HFF-Myc (cell line): ENCODE measurements at regions not wholly inside any gene's neighbourhood (a gene's known extent, or its start where the extent isn't known, plus 50 kb on each side); places are given as distances from the start of the nearest gene placed in this dataset.

Experiments used
- DNase-seq: peaks from one replicate; pipeline ENCODE4 v3.0.0-alpha.2; 2011; ENCODE audit warnings: low read depth; ENCODE audit errors: extremely low read depth
- H3K4me3 ChIP-seq: replicated peaks from 2 replicates; pipeline ENCODE4 v1.5.1; 2011; ENCODE audit warnings: low read depth, mild to moderate bottlenecking, control low read depth, low read length
- TF ChIP-seq, protein P1 (sequence below): IDR thresholded peaks from 2 replicates; pipeline ENCODE4 v1.5.1; 2012; ENCODE audit warnings: mild to moderate bottlenecking, low read depth, low read length, control low read depth; ENCODE audit errors: missing control alignments

DNA sequence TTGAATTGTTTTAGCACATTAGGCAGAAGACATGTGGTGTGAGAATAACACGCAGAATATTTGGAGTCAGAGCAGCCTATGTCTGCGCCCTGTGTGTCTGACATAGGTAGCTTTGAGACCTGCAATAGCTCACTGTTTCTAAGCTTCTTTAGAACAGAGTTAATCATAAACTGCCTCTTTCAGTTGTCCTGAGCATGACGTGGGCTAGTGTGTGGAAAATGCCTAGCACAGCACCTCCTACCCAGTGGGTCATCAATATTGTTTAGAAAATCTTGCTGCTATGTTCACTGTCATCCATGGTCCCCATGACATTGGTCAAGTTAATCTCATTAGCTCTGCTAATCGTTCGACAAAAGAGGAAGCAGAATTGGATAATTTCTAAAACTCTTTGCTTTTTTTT is 357.4 kb upstream of the SGCD start:
- TF ChIP-seq, protein P1, sequence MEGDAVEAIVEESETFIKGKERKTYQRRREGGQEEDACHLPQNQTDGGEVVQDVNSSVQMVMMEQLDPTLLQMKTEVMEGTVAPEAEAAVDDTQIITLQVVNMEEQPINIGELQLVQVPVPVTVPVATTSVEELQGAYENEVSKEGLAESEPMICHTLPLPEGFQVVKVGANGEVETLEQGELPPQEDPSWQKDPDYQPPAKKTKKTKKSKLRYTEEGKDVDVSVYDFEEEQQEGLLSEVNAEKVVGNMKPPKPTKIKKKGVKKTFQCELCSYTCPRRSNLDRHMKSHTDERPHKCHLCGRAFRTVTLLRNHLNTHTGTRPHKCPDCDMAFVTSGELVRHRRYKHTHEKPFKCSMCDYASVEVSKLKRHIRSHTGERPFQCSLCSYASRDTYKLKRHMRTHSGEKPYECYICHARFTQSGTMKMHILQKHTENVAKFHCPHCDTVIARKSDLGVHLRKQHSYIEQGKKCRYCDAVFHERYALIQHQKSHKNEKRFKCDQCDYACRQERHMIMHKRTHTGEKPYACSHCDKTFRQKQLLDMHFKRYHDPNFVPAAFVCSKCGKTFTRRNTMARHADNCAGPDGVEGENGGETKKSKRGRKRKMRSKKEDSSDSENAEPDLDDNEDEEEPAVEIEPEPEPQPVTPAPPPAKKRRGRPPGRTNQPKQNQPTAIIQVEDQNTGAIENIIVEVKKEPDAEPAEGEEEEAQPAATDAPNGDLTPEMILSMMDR = no peak
- no peak for DNase-seq
- no peak overlapping the region for H3K4me3 ChIP-seq

DNA sequence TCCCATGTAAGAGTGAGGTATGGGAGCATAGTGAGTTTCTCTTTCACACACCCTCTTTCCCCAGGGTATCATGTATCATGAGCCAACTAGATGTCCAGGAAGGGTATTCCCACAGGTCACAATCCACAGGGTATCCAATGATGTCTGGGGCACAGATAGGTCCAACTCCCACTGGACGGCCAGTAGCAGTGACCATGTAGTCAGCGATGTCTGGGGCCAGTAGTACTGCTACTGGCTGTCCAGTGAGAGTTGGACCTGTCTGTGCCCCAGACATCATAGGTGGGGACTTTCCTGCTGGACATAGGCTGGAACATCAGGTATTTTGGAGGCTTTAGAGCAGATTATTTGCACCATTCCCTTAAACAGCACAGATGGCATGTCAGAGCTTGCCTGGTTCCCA is 352.6 kb upstream of the SGCD start:
- no peak overlapping the region for H3K4me3 ChIP-seq

DNA sequence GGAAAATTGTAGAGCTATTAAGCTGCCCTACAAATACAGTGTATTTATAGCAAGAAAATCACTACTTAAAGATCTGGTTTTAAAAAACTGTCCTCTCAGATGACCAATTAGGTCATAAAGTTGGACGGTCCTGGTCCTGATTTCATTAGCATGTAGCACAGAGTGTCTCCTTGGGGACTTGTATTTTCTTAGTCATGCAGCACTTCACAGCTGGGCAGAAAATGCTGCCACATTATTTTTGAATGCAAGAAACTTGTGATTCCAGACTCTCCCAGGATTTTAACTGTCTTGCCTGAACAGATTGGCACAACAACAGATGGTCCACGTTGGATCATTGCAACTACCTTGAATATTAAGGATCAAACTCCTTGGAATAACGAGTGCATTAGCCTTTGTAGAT is 348.1 kb upstream of the SGCD start:
- no peak for DNase-seq
- TF ChIP-seq, protein P1 = no peak
- no peak overlapping the region for H3K4me3 ChIP-seq

More for the DNA sequence above, 352.6 kb upstream of the SGCD start:
- DNase-seq = no peak
- TF ChIP-seq, protein P1 = no peak

DNA sequence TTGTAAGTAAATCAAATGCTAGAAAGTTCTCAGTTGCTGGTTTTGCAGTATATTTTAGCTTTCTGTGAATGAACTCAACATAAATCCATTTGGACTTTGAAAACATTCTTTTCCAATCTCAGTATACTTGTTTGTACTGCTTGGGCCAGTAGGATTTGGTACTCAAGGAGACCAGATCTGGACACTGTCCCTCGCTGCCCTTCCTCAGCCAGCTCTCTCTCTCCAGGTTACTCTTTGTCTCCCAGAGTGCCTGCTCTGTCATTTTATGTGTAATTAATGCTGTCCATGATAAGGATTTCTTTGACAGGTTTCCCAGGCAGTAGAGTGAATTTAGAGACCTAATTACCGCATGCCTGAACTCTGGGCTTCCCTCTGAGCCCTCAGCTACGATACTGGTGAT is 344.6 kb upstream of the SGCD start:
- TF ChIP-seq, protein P1 = no peak

DNA sequence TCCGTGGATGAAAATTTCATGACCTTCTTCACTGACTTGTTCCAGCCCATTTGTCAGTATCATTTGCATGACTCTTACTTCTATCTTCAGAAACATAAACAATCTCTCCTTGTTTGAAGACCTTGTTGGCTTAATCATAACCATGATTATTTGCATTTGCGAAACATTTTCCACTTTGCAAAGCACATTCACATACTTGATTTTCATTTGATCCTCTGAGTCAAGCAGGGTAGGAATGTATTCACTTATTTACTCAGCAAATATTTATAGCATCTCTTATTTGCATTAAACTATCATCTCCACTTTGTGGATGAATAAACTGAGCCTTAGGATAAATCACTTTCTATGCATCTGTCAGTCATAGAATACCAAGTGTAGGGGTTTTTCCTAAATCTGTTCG is 343.0 kb upstream of the SGCD start:
- H3K4me3 ChIP-seq = no peak overlapping the region
- TF ChIP-seq, protein P1 = no peak
- DNase-seq = no peak

More for the DNA sequence above, 344.6 kb upstream of the SGCD start:
- H3K4me3 ChIP-seq = no peak overlapping the region
- DNase-seq = no peak

DNA sequence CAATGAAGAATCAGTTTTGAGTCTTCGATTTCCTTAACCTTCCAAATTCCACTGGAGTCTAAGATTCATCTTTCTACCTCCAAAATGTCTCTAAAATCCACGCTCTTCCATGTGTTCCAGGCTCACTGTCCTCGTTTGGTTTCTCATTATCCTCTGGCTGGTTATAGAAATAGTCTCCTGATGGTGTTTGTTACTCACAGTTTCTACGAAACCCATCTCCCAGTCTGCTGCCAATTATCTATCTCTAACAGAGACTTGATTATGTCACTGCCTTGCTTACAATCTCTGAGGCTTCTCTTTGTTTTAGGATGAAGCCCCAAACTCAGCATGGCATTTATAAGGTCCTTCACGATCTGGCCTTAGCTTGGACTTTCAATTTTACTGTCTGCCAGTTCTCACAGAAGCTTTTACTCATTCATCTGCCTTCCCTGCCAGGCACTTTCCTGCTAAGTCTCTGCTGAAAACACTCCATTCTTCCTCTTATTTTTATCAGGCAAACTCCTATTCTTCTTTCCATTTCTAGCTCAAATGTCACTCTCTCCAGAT is 339.6 kb upstream of the SGCD start:
- TF ChIP-seq, protein P1 = no peak
- DNase-seq = no peak
- no peak overlapping the region for H3K4me3 ChIP-seq

DNA sequence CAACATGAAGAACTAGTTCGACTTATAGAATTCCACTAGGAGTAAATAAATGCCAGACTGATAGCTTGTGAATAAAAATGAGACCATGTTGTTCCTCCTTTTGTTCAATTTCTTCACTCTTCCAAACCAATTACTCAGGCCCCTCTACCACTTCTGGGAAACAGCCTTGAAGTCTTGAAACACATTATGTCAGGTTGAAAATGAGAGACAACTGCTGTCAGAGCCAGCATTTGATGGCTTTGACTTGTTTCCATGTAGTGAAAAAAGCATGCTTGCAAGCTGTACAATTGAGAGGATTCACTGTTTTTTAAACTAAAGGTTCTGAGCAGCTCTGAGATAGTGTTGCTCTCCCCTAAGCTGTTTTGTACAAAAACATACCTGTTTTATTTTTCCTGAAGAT is 337.1 kb upstream of the SGCD start:
- no peak overlapping the region for H3K4me3 ChIP-seq
- no peak for DNase-seq
- TF ChIP-seq, protein P1 = no peak
